ENCODE measurements at regions not wholly inside any gene's neighbourhood (a gene's known extent, or its start where the extent isn't known, plus 50 kb on each side); places are given as distances from the start of the nearest gene placed in this dataset.

- peak; percentile 28 for DNase-seq
- no peaks in the 10 kb centered on the region for H3K36me3 ChIP-seq
- H3K4me3 ChIP-seq: peak overlapping the region; percentile 51
- 0 out of 2 replicates have a peak, but pooled peaks cover 5% of the 10 kb centered on the region for H3K27me3 ChIP-seq
- no peaks in the 10 kb centered on the region for H3K9me3 ChIP-seq
Observed at GRCh38 chr10:101292194-101293006, 61.6 kb upstream of the BTRC start.

GRCh38 chr10:101293007-101293723, 60.8 kb upstream of the BTRC start:
- Histone ChIP-seq H3K4me3 (no peak overlapping the region), H3K36me3 (no peaks in the 10 kb centered on the region), H3K9me3 (no peaks in the 10 kb centered on the region), H3K27me3 (peaks cover 7% of the 10 kb centered on the region; the same call in 1 of the 2 replicates)
- no peak for DNase-seq

- Histone ChIP-seq H3K36me3 (no peaks in the 10 kb centered on the region), H3K4me3 (no peak overlapping the region), H3K9me3 (no peaks in the 10 kb centered on the region), H3K27me3 (peaks cover 8% of the 10 kb centered on the region; the same call in 1 of the 2 replicates)
- no peak for DNase-seq
Observed at GRCh38 chr10:101294109-101294508, 59.9 kb upstream of the BTRC start.

- H3K27me3 ChIP-seq: peaks cover 8% of the 10 kb centered on the region; the same call in 1 of the 2 replicates
- no peak for DNase-seq
- H3K4me3 ChIP-seq: no peak overlapping the region
- H3K9me3 ChIP-seq: no peaks in the 10 kb centered on the region
- no peaks in the 10 kb centered on the region for H3K36me3 ChIP-seq
Observed at GRCh38 chr10:101295261-101295660, 58.7 kb upstream of the BTRC start.

GRCh38 chr10:101297901-101298486, 56.0 kb upstream of the BTRC start:
- peaks cover 8% of the 10 kb centered on the region; the same call in 1 of the 2 replicates for H3K27me3 ChIP-seq
- DNase-seq: peak; percentile 65
- no peaks in the 10 kb centered on the region for H3K36me3 ChIP-seq

GRCh38 chr10:101299211-101299610, 54.8 kb upstream of the BTRC start:
- H3K36me3 ChIP-seq: no peaks in the 10 kb centered on the region
- no peak overlapping the region for H3K4me3 ChIP-seq
- H3K27me3 ChIP-seq: peaks cover 7% of the 10 kb centered on the region; the same call in 1 of the 2 replicates
- no peaks in the 10 kb centered on the region for H3K9me3 ChIP-seq
- no peak for DNase-seq

More at GRCh38 chr10:101297901-101298486, 56.0 kb upstream of the BTRC start:
- Histone ChIP-seq H3K9me3 (no peaks in the 10 kb centered on the region), H3K4me3 (no peak overlapping the region)

GRCh38 chr10:101301111-101301731, 52.7 kb upstream of the BTRC start:
- no peak overlapping the region for H3K4me3 ChIP-seq
- no peaks in the 10 kb centered on the region for H3K9me3 ChIP-seq
- peaks cover 5% of the 10 kb centered on the region; the same call in 1 of the 2 replicates for H3K27me3 ChIP-seq
- peak; percentile 44 for DNase-seq
- H3K36me3 ChIP-seq: no peaks in the 10 kb centered on the region

GRCh38 chr10:101303087-101303703, 50.8 kb upstream of the BTRC start:
- no peaks in the 10 kb centered on the region for H3K36me3 ChIP-seq
- H3K9me3 ChIP-seq: no peaks in the 10 kb centered on the region
- peaks cover under 1% of the 10 kb centered on the region; the same call in 1 of the 2 replicates for H3K27me3 ChIP-seq
- DNase-seq: no peak
- no peak overlapping the region for H3K4me3 ChIP-seq

Data from MG63 (cell line).